ENCODE measurements at regions not wholly inside any gene's neighbourhood (a gene's known extent, or its start where the extent isn't known, plus 50 kb on each side); places are given as distances from the start of the nearest gene placed in this dataset.

GRCh38 chr5:26192486-26192885, 845.9 kb downstream of the CDH9 start:
- Histone ChIP-seq H3K9me3 (no peaks in the 10 kb centered on the region), H3K4me3 (no peak overlapping the region), H3K27me3 (no peaks in the 10 kb centered on the region), H3K4me1 (no peaks in the 10 kb centered on the region), H3K27ac (no peak overlapping the region), H3K36me3 (no peaks in the 10 kb centered on the region)
- no peak for TF ChIP-seq CTCF (IDR thresholded peaks at IDR 0.05)
- TF ChIP-seq POLR2A (IDR thresholded peaks at IDR 0.05), result no peak
- DNase-seq, result no peak
- ATAC-seq, result no peak
- intact Hi-C loops (cut with DNase I), result no loop called here

GRCh38 chr5:26181582-26181981, 856.8 kb downstream of the CDH9 start:
- no peaks in the 10 kb centered on the region for H3K4me1 ChIP-seq
- H3K36me3 ChIP-seq, result no peaks in the 10 kb centered on the region
- H3K27me3 ChIP-seq, result no peaks in the 10 kb centered on the region
- DNase-seq, result no peak
- ATAC-seq, result no peak
- no peak for TF ChIP-seq POLR2A (IDR thresholded peaks at IDR 0.05)
- no peak for TF ChIP-seq CTCF (IDR thresholded peaks at IDR 0.05)
- intact Hi-C loops (cut with DNase I), result no loop called here
- peaks cover 0 to 3% (median 0%) of the 10 kb centered on the region in 12 donors for H3K9me3 ChIP-seq
- H3K27ac ChIP-seq, result no peak overlapping the region
- 81 to 96% (median 94%) methylated on average over 1 of the region's 1 CpG for WGBS, 4 donors
- no peak overlapping the region for H3K4me3 ChIP-seq

- Histone ChIP-seq H3K36me3 (no peaks in the 10 kb centered on the region), H3K27me3 (no peaks in the 10 kb centered on the region), H3K4me1 (no peaks in the 10 kb centered on the region), H3K9me3 (peaks cover 0 to 10% (median 0%) of the 10 kb centered on the region in 12 donors), H3K4me3 (no peak overlapping the region), H3K27ac (no peak overlapping the region)
- no peak for DNase-seq
- TF ChIP-seq CTCF (IDR thresholded peaks at IDR 0.05), result no peak
- TF ChIP-seq POLR2A (IDR thresholded peaks at IDR 0.05), result no peak
- no peak for ATAC-seq
- intact Hi-C loops (cut with DNase I), result no loop called here
- WGBS, 4 donors, result 71 to 81% (median 74%) methylated on average over 4 to 7 of the region's 7 CpGs
These were observed 889.7 kb downstream of the CDH9 start for GRCh38 chr5:26148569-26149107.

GRCh38 chr5:26143259-26143658, 895.1 kb downstream of the CDH9 start:
- DNase-seq (no peak), ATAC-seq (no peak)
- 56 to 61% (median 59%) methylated on average over 2 of the region's 2 CpGs for WGBS, 4 donors
- Histone ChIP-seq H3K4me1 (no peaks in the 10 kb centered on the region), H3K4me3 (no peak overlapping the region), H3K27me3 (no peaks in the 10 kb centered on the region), H3K36me3 (no peaks in the 10 kb centered on the region), H3K27ac (no peak overlapping the region), H3K9me3 (peaks cover 0 to 6% (median 0%) of the 10 kb centered on the region in 12 donors)
- intact Hi-C loops (cut with DNase I), result no loop called here
- no peak for TF ChIP-seq CTCF (IDR thresholded peaks at IDR 0.05)
- no peak for TF ChIP-seq POLR2A (IDR thresholded peaks at IDR 0.05)

All from heart left ventricle (tissue), 16 donors.